ENCODE measurements at regions not wholly inside any gene's neighbourhood (a gene's known extent, or its start where the extent isn't known, plus 50 kb on each side); places are given as distances from the start of the nearest gene placed in this dataset.

- H3K4me1 Mint-ChIP-seq: no peaks in the 10 kb centered on the region
- H3K4me3 Mint-ChIP-seq: no peak overlapping the region
- Histone ChIP-seq H3K9me3 (ENCODE audit: control insufficient read depth, insufficient read depth, low read length) (no peaks in the 10 kb centered on the region), H3K36me3 (ENCODE audit: control insufficient read depth, insufficient read depth, low read length) (no peaks in the 10 kb centered on the region), H3K4me1 (ENCODE audit: control insufficient read depth, insufficient read depth, low read length) (no peaks in the 10 kb centered on the region), H3K27me3 (ENCODE audit: control insufficient read depth, insufficient read depth, low read length) (no peaks in the 10 kb centered on the region), H3K4me3 (ENCODE audit: low read length) (no peak overlapping the region), H3K27ac (ENCODE audit: low read length) (no peak overlapping the region)
- TF ChIP-seq, protein P1, sequence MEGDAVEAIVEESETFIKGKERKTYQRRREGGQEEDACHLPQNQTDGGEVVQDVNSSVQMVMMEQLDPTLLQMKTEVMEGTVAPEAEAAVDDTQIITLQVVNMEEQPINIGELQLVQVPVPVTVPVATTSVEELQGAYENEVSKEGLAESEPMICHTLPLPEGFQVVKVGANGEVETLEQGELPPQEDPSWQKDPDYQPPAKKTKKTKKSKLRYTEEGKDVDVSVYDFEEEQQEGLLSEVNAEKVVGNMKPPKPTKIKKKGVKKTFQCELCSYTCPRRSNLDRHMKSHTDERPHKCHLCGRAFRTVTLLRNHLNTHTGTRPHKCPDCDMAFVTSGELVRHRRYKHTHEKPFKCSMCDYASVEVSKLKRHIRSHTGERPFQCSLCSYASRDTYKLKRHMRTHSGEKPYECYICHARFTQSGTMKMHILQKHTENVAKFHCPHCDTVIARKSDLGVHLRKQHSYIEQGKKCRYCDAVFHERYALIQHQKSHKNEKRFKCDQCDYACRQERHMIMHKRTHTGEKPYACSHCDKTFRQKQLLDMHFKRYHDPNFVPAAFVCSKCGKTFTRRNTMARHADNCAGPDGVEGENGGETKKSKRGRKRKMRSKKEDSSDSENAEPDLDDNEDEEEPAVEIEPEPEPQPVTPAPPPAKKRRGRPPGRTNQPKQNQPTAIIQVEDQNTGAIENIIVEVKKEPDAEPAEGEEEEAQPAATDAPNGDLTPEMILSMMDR (IDR thresholded peaks at IDR 0.05): no peak
- intact Hi-C loops (cut with micrococcal nuclease): no loop called here
- peaks cover 11 to 18% of the 10 kb centered on the region in 2 donors for H3K9me3 Mint-ChIP-seq
- whole genome bisulfite sequencing (ENCODE audit: insufficient coverage): 77% methylated on average over 4 of the region's 4 CpGs
- no peaks in the 10 kb centered on the region for H3K36me3 Mint-ChIP-seq
- ATAC-seq: no peak
- H3K27me3 Mint-ChIP-seq (ENCODE audit: low read depth in 2 of 2): no peaks in the 10 kb centered on the region
- no peak for DNase-seq
- no peak overlapping the region for H3K27ac Mint-ChIP-seq
Observed at GRCh38 chr18:40915724-40916123, 1039.3 kb upstream of the PIK3C3 start.

DNA sequence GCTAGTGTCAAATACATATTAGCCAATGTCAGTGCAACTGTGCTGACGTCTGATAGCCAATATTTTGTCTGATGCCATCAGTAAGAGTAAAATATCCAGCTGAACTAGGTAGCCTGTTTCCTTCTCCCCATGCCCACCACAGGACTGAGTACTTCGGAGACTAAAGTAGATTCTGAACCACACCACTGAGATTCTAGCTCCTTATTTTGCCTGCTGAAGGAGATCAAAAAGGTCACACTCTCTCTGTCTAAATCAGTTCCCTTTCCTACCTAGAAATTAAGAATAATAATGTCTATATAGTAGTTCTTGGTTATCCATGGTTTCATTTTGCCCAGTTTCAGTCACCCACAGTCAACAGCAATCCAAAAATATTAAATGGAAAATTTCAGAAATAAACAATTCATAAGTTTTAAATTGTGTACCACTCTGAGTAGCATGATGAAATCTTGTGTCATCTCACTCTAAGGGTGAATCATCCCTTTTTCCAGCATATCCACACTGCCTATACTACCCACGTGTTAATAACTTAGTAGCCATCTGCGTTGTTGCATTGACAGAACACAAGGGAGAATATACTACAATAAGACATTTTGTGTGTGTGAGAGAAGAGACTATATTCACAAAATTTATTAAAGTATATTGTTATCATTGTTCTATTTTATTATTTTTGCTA is 1043.3 kb upstream of the PIK3C3 start:
- Mint-ChIP-seq H3K9me3 (peaks cover 12 to 16% of the 10 kb centered on the region in 2 donors), H3K4me3 (no peak overlapping the region), H3K36me3 (no peaks in the 10 kb centered on the region), H3K27ac (no peak overlapping the region), H3K27me3 (ENCODE audit: low read depth in 2 of 2) (no peaks in the 10 kb centered on the region), H3K4me1 (no peaks in the 10 kb centered on the region)
- Histone ChIP-seq H3K4me3 (ENCODE audit: low read length) (no peak overlapping the region), H3K27me3 (ENCODE audit: control insufficient read depth, insufficient read depth, low read length) (no peaks in the 10 kb centered on the region), H3K9me3 (ENCODE audit: control insufficient read depth, insufficient read depth, low read length) (no peaks in the 10 kb centered on the region), H3K27ac (ENCODE audit: low read length) (no peak overlapping the region), H3K4me1 (ENCODE audit: control insufficient read depth, insufficient read depth, low read length) (no peaks in the 10 kb centered on the region), H3K36me3 (ENCODE audit: control insufficient read depth, insufficient read depth, low read length) (no peaks in the 10 kb centered on the region)
- intact Hi-C loops (cut with micrococcal nuclease): no loop called here
- no peak for ATAC-seq
- no peak for DNase-seq
- 89% methylated on average over 2 of the region's 4 CpGs for WGBS (ENCODE audit: insufficient coverage)
- TF ChIP-seq, protein P1 (IDR thresholded peaks at IDR 0.05): no peak

DNA sequence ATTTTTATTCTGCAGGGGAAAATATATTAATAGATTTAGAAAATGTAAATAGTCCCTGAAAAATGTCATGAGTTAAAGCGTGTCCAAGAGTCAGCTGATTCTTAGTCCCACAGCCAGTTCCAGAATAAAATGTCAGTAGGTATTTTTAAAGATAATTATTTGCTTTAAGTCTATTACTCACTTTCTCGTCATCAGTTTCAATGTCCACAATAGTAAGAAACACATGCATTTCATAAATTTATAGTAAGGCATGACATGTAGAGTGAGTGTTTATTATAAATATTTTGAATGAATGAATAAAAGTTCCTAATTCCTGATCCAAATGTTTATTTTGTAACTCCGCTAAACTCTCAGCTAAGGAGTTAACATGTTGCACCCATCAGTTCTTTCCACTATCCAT is 1044.0 kb upstream of the PIK3C3 start:
- Histone ChIP-seq H3K4me3 (ENCODE audit: low read length) (no peak overlapping the region), H3K27me3 (ENCODE audit: control insufficient read depth, insufficient read depth, low read length) (no peaks in the 10 kb centered on the region), H3K36me3 (ENCODE audit: control insufficient read depth, insufficient read depth, low read length) (no peaks in the 10 kb centered on the region), H3K27ac (ENCODE audit: low read length) (no peak overlapping the region), H3K4me1 (ENCODE audit: control insufficient read depth, insufficient read depth, low read length) (no peaks in the 10 kb centered on the region), H3K9me3 (ENCODE audit: control insufficient read depth, insufficient read depth, low read length) (no peaks in the 10 kb centered on the region)
- DNase-seq (no peak), ATAC-seq (no peak)
- Mint-ChIP-seq H3K4me1 (no peaks in the 10 kb centered on the region), H3K27me3 (ENCODE audit: low read depth in 2 of 2) (no peaks in the 10 kb centered on the region), H3K27ac (no peak overlapping the region), H3K9me3 (peaks cover 11 to 12% of the 10 kb centered on the region in 2 donors), H3K4me3 (no peak overlapping the region), H3K36me3 (no peaks in the 10 kb centered on the region)
- TF ChIP-seq, protein P1 (IDR thresholded peaks at IDR 0.05): no peak
- intact Hi-C loops (cut with micrococcal nuclease): no loop called here
- WGBS (ENCODE audit: insufficient coverage): 85% methylated on average over 2 of the region's 3 CpGs

DNA sequence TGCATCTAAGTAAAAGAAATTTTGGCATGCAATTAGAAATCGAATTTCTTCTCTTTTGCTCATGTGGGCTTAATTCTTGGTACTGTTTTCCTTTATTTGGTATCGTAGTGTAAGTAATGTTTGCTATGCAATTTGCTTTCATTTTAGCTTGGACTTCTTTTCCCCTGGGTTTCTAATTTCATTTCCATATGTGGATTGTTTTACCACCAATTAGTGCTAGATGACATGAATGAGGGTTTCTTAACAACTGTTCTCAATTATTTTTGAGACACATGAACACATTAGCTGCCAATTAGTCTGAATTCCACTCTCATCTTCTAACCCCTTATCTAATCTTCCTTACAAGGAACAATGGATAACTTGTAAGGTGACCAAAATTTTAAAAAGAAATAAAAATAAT is 1047.2 kb upstream of the PIK3C3 start:
- no peak overlapping the region for H3K4me3 ChIP-seq (ENCODE audit: low read length)
- ATAC-seq (no peak), DNase-seq (no peak)
- no peaks in the 10 kb centered on the region for H3K27me3 ChIP-seq (ENCODE audit: control insufficient read depth, insufficient read depth, low read length)
- 71% methylated on average over 1 of the region's 2 CpGs for WGBS (ENCODE audit: insufficient coverage)
- TF ChIP-seq, protein P1 (IDR thresholded peaks at IDR 0.05): no peak
- Mint-ChIP-seq H3K4me3 (no peak overlapping the region), H3K27me3 (ENCODE audit: low read depth in 2 of 2) (no peaks in the 10 kb centered on the region), H3K9me3 (peaks cover 5 to 6% of the 10 kb centered on the region in 2 donors), H3K36me3 (no peaks in the 10 kb centered on the region), H3K4me1 (no peaks in the 10 kb centered on the region), H3K27ac (no peak overlapping the region)
- intact Hi-C loops (cut with micrococcal nuclease): no loop called here
- no peaks in the 10 kb centered on the region for H3K9me3 ChIP-seq (ENCODE audit: control insufficient read depth, insufficient read depth, low read length)
- H3K4me1 ChIP-seq (ENCODE audit: control insufficient read depth, insufficient read depth, low read length): no peaks in the 10 kb centered on the region
- no peak overlapping the region for H3K27ac ChIP-seq (ENCODE audit: low read length)
- no peaks in the 10 kb centered on the region for H3K36me3 ChIP-seq (ENCODE audit: control insufficient read depth, insufficient read depth, low read length)
